ENCODE measurements at regions not wholly inside any gene's neighbourhood (a gene's known extent, or its start where the extent isn't known, plus 50 kb on each side); places are given as distances from the start of the nearest gene placed in this dataset.

- DNase-seq = no peak
Observed at GRCh38 chr6:95511404-95511803, 65.9 kb upstream of the MANEA start.

DNA sequence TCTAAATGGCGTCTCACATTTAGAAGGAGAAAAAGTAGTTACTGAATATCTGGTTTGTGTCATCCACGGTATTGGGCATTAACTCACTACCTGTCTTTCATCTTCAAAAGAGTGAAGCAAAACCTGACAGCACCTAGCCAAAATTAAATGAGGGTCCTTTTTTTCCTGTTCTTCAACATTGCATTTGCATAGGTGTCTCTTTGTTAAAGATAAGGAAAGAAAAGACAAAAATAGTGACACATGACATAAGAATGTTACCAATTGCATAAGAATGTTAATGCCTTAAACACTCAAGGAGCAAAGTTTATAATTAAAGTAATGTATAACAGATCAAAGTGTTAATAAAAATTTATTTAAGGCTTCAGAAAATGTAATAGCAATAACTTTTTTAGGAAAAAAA lies 61.4 kb upstream of the MANEA start:
- no peak for DNase-seq

DNA sequence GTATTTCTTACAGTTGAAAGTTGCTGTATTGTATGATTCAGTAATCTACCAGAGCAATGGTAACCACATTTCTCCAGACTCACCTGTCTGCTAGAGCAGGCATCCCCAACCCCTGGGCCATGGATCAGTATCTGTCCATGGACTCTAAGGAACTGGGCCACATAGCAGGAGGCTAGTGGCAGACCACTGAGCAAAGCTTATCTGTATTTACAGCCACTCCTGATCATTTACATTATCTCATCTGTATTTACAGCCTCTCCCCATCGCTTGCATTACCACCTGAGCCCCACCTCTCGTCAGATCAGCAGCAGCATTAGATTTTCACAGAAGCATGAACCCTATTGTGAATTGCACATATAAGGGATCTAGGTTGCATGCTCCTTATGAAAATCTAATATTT lies 60.3 kb upstream of the MANEA start:
- DNase-seq = no peak

DNA sequence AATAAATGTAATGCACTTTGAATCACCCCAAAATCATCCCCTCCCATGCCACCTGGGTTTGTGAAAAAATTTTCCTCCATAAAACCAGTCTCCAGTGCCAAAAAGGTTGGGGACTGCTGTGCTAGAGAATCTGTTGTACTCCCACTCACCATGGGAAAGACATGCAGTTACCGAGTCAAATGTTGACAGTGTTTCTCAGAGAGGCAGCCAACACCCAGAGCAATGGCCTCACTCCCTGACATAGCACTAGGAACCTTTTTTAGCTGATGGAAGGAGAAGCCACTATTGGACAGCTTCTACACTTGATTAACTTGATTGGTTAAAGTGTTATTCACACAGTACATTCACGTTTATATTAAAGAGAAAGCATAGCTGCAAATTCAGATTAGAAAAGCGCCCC lies 59.8 kb upstream of the MANEA start:
- no peak for DNase-seq

- DNase-seq = no peak
Observed at GRCh38 chr6:95518630-95519227, 58.6 kb upstream of the MANEA start.

DNA sequence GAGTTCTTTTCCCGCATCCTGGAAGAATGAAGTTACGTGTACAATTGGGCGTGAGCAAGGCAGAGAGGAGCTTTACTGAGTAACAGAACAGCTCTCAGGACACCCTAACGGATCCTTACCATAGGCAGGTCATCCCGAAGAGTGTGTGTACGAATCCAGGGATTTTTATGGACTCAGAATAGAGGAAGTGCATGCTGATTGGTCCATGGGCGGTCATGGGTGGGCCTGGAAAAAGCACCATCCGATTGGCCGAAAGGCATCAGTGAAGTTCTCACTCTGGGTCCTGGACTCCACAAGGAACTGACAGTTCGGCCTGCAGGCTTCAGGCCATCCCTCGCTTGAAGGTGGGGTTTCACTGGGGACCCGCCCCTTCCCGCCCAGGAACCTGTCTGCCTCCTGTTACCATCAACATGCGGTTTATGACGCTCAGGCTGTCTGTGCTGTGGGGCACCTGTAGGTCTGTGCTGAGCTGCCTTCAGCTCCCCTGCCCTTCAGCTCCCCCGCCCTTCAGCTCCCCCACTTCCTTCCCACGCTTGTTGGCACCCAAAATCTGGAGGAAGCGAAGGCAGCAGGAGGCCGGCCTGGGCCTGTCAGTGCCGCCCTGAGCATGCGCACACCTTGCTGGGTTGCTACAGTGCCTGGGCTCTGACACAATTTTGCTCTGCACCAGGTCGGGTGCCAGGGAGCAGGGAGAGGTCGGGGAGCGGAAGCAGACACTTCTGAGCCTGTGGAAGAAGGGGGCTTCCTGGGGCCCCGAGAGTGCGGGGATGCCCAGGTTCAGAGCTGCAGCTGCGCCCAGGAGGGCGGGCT lies 57.9 kb upstream of the MANEA start:
- DNase-seq = no peak

- no peak for DNase-seq
Observed at GRCh38 chr6:95521181-95521580, 56.2 kb upstream of the MANEA start.

Measured in CD4-positive, alpha-beta T cell treated with Interleukin-1 beta for 1 hour (primary cell).